ENCODE measurements at regions not wholly inside any gene's neighbourhood (a gene's known extent, or its start where the extent isn't known, plus 50 kb on each side); places are given as distances from the start of the nearest gene placed in this dataset.
"Not testable (repeated sequence)": the region's sequence is repeated elsewhere in the genome, so short reads cannot be mapped to it uniquely, and the experiment has no call there.

DNA sequence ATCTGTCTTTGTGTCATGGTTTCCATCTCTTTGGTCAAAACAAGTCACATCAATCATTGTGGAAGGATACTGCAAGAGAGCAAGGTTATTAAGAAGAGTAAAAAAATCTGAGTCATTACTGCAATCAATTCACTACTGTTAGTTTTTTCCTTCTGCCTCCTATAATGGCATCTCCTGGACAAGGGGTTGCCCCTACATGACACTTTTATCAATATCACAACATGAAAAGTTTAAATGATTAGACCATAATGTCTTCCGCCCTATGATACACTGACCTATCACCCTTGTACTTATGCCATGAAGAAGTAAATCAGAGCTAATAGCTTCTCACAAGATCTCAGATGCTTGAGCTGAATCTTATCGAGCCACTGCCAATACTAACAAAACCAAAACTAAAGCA, 223.9 kb downstream of the KCNK2 start:
- ATAC-seq (no peak), DNase-seq (no peak)
- no peaks in the 10 kb centered on the region for H3K4me1 ChIP-seq (ENCODE audit: insufficient read depth, low read length)
- POLR2A ChIA-PET (ENCODE audit: unreplicated experiment), result no interaction called here
- H4K20me1 ChIP-seq (ENCODE audit: low read length), result no peaks in the 10 kb centered on the region
- no TSS peak for BruUV-seq (replicated peaks)
- H3F3A ChIP-seq (ENCODE audit: low read length, unreplicated experiment), result no peaks in the 10 kb centered on the region
- no peaks in the 10 kb centered on the region for H3K27me3 ChIP-seq (ENCODE audit: low read length)
- H3K9me2 ChIP-seq (replicated peaks; ENCODE audit: low read length), result no peaks in the 10 kb centered on the region
- no peak for TF ChIP-seq EZH2 (IDR thresholded peaks at IDR 0.05; ENCODE audit: low read length, unreplicated experiment)
- no peak for TF ChIP-seq EZH2phosphoT487 (IDR thresholded peaks at IDR 0.05; ENCODE audit: borderline replicate concordance, low read length)
- TF ChIP-seq, protein P1, sequence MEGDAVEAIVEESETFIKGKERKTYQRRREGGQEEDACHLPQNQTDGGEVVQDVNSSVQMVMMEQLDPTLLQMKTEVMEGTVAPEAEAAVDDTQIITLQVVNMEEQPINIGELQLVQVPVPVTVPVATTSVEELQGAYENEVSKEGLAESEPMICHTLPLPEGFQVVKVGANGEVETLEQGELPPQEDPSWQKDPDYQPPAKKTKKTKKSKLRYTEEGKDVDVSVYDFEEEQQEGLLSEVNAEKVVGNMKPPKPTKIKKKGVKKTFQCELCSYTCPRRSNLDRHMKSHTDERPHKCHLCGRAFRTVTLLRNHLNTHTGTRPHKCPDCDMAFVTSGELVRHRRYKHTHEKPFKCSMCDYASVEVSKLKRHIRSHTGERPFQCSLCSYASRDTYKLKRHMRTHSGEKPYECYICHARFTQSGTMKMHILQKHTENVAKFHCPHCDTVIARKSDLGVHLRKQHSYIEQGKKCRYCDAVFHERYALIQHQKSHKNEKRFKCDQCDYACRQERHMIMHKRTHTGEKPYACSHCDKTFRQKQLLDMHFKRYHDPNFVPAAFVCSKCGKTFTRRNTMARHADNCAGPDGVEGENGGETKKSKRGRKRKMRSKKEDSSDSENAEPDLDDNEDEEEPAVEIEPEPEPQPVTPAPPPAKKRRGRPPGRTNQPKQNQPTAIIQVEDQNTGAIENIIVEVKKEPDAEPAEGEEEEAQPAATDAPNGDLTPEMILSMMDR (conservative IDR thresholded peaks at IDR 0.05; ENCODE audit: low read depth, low read length), result no peak
- no peak overlapping the region for H3K4me3 ChIP-seq (ENCODE audit: low read length)
- H2AFZ ChIP-seq (ENCODE audit: low read length), result no peak overlapping the region
- no peak overlapping the region for H3K4me2 ChIP-seq (ENCODE audit: low read length)
- no peak overlapping the region for H3K9ac ChIP-seq (ENCODE audit: low read length)
- CTCF ChIA-PET, result no interaction called here
- H3K79me2 ChIP-seq (ENCODE audit: low read length), result no peaks in the 10 kb centered on the region
- no peaks in the 10 kb centered on the region for H3K36me3 ChIP-seq (ENCODE audit: low read depth, low read length)
- intact Hi-C loops (cut with micrococcal nuclease), result no loop called here
- no peaks in the 10 kb centered on the region for H3K9me3 ChIP-seq (ENCODE audit: low read length)
- H3K27ac ChIP-seq (ENCODE audit: low read length), result no peak overlapping the region

DNA sequence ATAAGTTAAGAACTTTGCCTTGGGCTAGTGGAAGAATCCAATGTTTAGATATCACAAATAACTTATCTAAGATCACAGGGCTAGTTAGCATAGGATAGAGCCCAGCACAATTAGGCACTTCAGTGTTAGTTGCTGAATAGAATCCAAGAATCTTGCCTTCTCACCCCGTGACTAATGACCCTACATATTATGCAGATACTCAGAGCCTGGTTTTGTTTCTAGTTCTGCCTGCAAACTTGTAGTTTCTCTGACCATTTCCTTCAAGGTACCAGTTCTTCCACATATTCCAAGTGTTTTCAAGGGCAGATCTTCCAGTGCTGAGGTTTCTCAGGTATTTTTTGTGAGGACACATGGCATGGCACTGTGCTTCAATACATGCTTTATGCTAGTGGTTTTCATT, 239.3 kb downstream of the KCNK2 start:
- H3K9me3 ChIP-seq (ENCODE audit: low read length), result peaks cover 14% of the 10 kb centered on the region; the same call in 1 of the 2 replicates
- H3F3A ChIP-seq (ENCODE audit: low read length, unreplicated experiment), result no peaks in the 10 kb centered on the region
- TF ChIP-seq, protein P1 (conservative IDR thresholded peaks at IDR 0.05; ENCODE audit: low read depth, low read length), result no peak
- TF ChIP-seq EZH2 (IDR thresholded peaks at IDR 0.05; ENCODE audit: low read length, unreplicated experiment), result no peak
- TF ChIP-seq EZH2phosphoT487 (IDR thresholded peaks at IDR 0.05; ENCODE audit: borderline replicate concordance, low read length), result no peak
- H3K9me2 ChIP-seq (replicated peaks; ENCODE audit: low read length), result no peaks in the 10 kb centered on the region
- no peak overlapping the region for H3K27ac ChIP-seq (ENCODE audit: low read length)
- H3K36me3 ChIP-seq (ENCODE audit: low read depth, low read length), result no peaks in the 10 kb centered on the region
- intact Hi-C loops (cut with micrococcal nuclease), result no loop called here
- no peaks in the 10 kb centered on the region for H4K20me1 ChIP-seq (ENCODE audit: low read length)
- no peak for DNase-seq
- no peak overlapping the region for H3K4me2 ChIP-seq (ENCODE audit: low read length)
- no peaks in the 10 kb centered on the region for H3K4me1 ChIP-seq (ENCODE audit: insufficient read depth, low read length)
- no peaks in the 10 kb centered on the region for H3K79me2 ChIP-seq (ENCODE audit: low read length)
- POLR2A ChIA-PET (ENCODE audit: unreplicated experiment), result no interaction called here
- CTCF ChIA-PET, result no interaction called here
- no peak overlapping the region for H3K9ac ChIP-seq (ENCODE audit: low read length)
- no peak for ATAC-seq
- H3K27me3 ChIP-seq (ENCODE audit: low read length), result no peaks in the 10 kb centered on the region
- no TSS peak for BruUV-seq (replicated peaks)
- no peak overlapping the region for H3K4me3 ChIP-seq (ENCODE audit: low read length)
- no peak overlapping the region for H2AFZ ChIP-seq (ENCODE audit: low read length)

DNA sequence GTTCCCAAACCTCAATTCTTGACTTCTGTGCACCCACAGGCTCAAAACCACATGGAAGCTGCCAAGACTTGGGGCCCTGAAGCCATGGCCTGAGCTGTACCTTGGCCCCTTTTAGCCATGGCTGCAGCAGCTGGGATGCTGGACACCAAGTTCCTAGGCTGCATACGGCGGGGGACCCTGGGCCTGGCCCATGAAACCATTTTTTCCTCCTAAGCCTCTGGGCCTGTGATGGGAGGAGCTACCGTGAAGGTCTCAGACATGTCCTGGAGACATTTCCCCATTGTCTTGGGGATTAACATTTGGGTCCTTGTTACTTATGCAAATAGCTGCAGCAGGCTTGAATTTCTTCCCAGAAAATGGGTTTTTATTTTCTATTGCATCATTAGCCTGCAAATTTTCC, 241.5 kb downstream of the KCNK2 start:
- H3K4me3 ChIP-seq (ENCODE audit: low read length); H3K27me3 ChIP-seq (ENCODE audit: low read length); DNase-seq; H3K4me1 ChIP-seq (ENCODE audit: insufficient read depth, low read length); H3K36me3 ChIP-seq (ENCODE audit: low read depth, low read length); H4K20me1 ChIP-seq (ENCODE audit: low read length); H3K79me2 ChIP-seq (ENCODE audit: low read length); H2AFZ ChIP-seq (ENCODE audit: low read length); H3K27ac ChIP-seq (ENCODE audit: low read length); POLR2A ChIA-PET (ENCODE audit: unreplicated experiment); H3F3A ChIP-seq (ENCODE audit: low read length, unreplicated experiment); H3K9ac ChIP-seq (ENCODE audit: low read length); intact Hi-C loops (cut with micrococcal nuclease); H3K4me2 ChIP-seq (ENCODE audit: low read length); H3K9me2 ChIP-seq (replicated peaks; ENCODE audit: low read length); ATAC-seq; CTCF ChIA-PET; BruUV-seq (replicated peaks): not testable (repeated sequence)
- H3K9me3 ChIP-seq (ENCODE audit: low read length), result peaks cover 14% of the 10 kb centered on the region; the same call in 1 of the 2 replicates

Data from PC-3 (cell line).